ENCODE measurements at regions not wholly inside any gene's neighbourhood (a gene's known extent, or its start where the extent isn't known, plus 50 kb on each side); places are given as distances from the start of the nearest gene placed in this dataset.

DNA sequence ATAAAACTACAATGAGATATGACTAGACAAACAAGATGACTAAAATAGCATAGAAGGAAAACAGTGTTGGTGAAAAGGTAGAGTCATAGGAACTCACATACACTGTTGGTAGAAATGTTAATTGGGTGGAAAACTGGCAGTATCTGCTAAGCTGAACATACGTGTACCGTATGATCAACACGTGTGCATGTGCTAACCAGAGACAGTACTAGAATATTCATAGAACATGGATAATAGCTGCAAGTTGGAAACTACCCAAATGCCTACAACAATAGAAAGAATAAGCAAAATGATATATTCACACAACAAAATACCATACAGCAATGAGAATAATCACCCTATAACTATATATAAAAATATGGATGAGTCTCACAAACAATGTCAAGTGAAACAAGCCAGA is 184.0 kb downstream of the IBTK start:
- TF ChIP-seq POLR2AphosphoS5 (IDR thresholded peaks at IDR 0.05), result no peak
- TF ChIP-seq, protein P1, sequence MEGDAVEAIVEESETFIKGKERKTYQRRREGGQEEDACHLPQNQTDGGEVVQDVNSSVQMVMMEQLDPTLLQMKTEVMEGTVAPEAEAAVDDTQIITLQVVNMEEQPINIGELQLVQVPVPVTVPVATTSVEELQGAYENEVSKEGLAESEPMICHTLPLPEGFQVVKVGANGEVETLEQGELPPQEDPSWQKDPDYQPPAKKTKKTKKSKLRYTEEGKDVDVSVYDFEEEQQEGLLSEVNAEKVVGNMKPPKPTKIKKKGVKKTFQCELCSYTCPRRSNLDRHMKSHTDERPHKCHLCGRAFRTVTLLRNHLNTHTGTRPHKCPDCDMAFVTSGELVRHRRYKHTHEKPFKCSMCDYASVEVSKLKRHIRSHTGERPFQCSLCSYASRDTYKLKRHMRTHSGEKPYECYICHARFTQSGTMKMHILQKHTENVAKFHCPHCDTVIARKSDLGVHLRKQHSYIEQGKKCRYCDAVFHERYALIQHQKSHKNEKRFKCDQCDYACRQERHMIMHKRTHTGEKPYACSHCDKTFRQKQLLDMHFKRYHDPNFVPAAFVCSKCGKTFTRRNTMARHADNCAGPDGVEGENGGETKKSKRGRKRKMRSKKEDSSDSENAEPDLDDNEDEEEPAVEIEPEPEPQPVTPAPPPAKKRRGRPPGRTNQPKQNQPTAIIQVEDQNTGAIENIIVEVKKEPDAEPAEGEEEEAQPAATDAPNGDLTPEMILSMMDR (IDR thresholded peaks at IDR 0.05), result no peak

Data from gastroesophageal sphincter (tissue), 3 donors.